K562 (cell line): ENCODE measurements at regions not wholly inside any gene's neighbourhood (a gene's known extent, or its start where the extent isn't known, plus 50 kb on each side); places are given as distances from the start of the nearest gene placed in this dataset.

ENCODE experiments used
- E2F4 ChIP-seq: sonication (generic); formaldehyde crosslinking; IDR thresholded peaks from 2 replicates; pipeline ENCODE4 v1.8.0; 2022; ENCODE audit warnings: mild to moderate bottlenecking, low read depth, missing genetic modification reagents
- EP300 ChIP-seq: IDR thresholded peaks from 2 replicates; pipeline ENCODE4 v1.6.1; 2012; ENCODE audit warnings: low read length, improper control_type of control experiment
- HEY1 ChIP-seq: fragments of 250-450 bp; sonication (Bioruptor Pico); IDR thresholded peaks from 2 replicates; pipeline ENCODE4 v1.5.0; 2020; ENCODE audit warnings: mild to moderate bottlenecking, moderate library complexity, borderline replicate concordance
- NR0B1 ChIP-seq: fragments of 450-650 bp; IDR thresholded peaks from one replicate; pipeline ENCODE4 v1.6.1; 2018; ENCODE audit warnings: mild to moderate bottlenecking, moderate library complexity; ENCODE audit not compliant: partially characterized antibody
- ZBTB43 ChIP-seq: sonication (generic); formaldehyde crosslinking; IDR thresholded peaks from 2 replicates; pipeline ENCODE4 v1.8.0; 2023; ENCODE audit warnings: mild to moderate bottlenecking, missing genetic modification reagents

DNA sequence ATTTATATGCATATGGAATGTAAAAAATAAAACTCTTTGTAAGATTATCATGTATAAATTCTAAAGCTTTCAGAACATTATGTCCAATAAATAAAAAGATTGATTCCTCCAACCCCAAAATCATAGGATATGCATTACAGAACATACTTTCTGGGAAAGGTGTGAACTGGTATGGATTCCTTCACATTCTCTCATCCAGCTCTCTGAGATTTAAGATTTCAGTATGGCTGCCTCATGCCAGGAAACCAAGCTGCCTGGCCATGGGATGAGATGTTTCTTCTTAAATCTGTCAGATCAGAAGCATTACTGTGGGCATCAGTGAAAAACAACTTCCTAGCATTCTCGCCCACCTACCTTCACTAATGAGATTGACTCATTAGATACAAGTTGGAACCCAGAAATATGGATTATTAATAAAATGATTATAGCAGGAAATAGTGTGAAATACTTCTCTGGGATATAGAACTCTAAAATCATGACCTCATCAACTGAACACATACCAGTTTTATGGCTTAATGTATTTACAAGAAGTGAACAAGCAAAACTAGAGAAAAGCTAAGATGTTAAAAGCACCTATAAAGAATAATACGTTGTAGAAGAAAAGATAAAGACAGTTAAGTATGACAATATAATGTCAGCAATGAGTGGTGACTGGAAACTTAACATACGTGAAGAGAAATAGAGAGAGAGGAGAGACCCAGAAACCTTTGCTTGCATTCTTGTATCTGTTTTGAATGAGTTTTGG, 171.6 kb upstream of the PHACTR1 start (continued):
- no peak for TF ChIP-seq NR0B1
- no peak for TF ChIP-seq EP300
- TF ChIP-seq HEY1 (CRISPR knock-in tag) = no peak
- no peak for TF ChIP-seq ZBTB43 (CRISPR knock-in tag)
- TF ChIP-seq E2F4 (CRISPR knock-in tag) = no peak
